ENCODE measurements at regions not wholly inside any gene's neighbourhood (a gene's known extent, or its start where the extent isn't known, plus 50 kb on each side); places are given as distances from the start of the nearest gene placed in this dataset.

DNA sequence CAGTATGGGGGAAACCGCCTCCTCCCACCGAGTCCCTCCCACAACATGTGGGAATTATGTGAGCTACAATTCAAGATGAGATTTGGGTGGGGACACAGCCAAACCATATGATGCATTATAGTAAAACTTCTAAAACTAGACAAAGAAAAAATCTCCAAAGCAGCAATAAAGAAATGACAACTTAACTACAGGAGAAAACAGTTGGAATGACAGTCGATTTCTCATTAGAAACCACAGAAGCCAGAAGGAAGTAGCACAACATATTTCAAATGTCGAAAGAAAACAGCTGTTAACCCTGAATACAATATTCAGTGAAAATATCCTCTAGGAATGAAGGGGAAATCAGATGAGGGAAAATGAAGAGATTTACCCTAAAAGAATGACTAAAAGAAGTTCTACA lies 53.5 kb upstream of the TCF4 start:
- Mint-ChIP-seq H3K27ac (no peak overlapping the region), H3K4me1 (no peaks in the 10 kb centered on the region), H3K27me3 (no peaks in the 10 kb centered on the region), H3K4me3 (no peak overlapping the region), H3K9me3 (peaks cover 10% of the 10 kb centered on the region), H3K36me3 (ENCODE audit: low read depth) (no peaks in the 10 kb centered on the region)
- ChIA-PET CTCF (no interaction called here), POLR2A (no interaction called here)
- intact Hi-C loops (cut with micrococcal nuclease): no loop called here
- TF ChIP-seq, protein P1, sequence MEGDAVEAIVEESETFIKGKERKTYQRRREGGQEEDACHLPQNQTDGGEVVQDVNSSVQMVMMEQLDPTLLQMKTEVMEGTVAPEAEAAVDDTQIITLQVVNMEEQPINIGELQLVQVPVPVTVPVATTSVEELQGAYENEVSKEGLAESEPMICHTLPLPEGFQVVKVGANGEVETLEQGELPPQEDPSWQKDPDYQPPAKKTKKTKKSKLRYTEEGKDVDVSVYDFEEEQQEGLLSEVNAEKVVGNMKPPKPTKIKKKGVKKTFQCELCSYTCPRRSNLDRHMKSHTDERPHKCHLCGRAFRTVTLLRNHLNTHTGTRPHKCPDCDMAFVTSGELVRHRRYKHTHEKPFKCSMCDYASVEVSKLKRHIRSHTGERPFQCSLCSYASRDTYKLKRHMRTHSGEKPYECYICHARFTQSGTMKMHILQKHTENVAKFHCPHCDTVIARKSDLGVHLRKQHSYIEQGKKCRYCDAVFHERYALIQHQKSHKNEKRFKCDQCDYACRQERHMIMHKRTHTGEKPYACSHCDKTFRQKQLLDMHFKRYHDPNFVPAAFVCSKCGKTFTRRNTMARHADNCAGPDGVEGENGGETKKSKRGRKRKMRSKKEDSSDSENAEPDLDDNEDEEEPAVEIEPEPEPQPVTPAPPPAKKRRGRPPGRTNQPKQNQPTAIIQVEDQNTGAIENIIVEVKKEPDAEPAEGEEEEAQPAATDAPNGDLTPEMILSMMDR (IDR thresholded peaks at IDR 0.05): no peak
- DNase-seq: no peak
- no peak for ATAC-seq (ENCODE audit: low read depth)

Data from activated B cell treated with CpG ODN at 0.5 μM for 24 hours (primary cell).